OCI-LY1 (cell line): ENCODE measurements at regions not wholly inside any gene's neighbourhood (a gene's known extent, or its start where the extent isn't known, plus 50 kb on each side); places are given as distances from the start of the nearest gene placed in this dataset.

ENCODE experiments used
- H2AFZ ChIP-seq: fragments of 200-600 bp; sonication (generic), shearing (Covaris generic); 2 replicates; pipeline ENCODE4 v1.6.0; 2014; ENCODE audit warnings: antibody characterized with exemption, mild to moderate bottlenecking, low read length
- H3F3A ChIP-seq: fragments of 200-600 bp; sonication (generic), shearing (Covaris generic); 2 replicates; pipeline ENCODE4 v1.6.0; 2014; ENCODE audit warnings: mild to moderate bottlenecking, antibody characterized with exemption, low read length, moderate library complexity; ENCODE audit not compliant: insufficient read depth
- H3K27ac ChIP-seq: fragments of 200-600 bp; sonication (generic); 2 replicates; pipeline ENCODE4 v1.5.1; 2014; ENCODE audit warnings: low read length, mixed run types, mild to moderate bottlenecking, low read depth; ENCODE audit not compliant: poor library complexity, severe bottlenecking
- H3K27me3 ChIP-seq: fragments of 200-600 bp; sonication (generic); 2 replicates; pipeline ENCODE4 v1.6.0; 2014; ENCODE audit warnings: antibody characterized with exemption, mild to moderate bottlenecking, low read length, moderate library complexity; ENCODE audit not compliant: insufficient read depth
- H3K36me3 ChIP-seq: fragments of 200-600 bp; sonication (generic); 2 replicates; pipeline ENCODE4 v1.6.1; 2014; ENCODE audit warnings: mild to moderate bottlenecking, antibody characterized with exemption, low read length, moderate library complexity, mixed read lengths; ENCODE audit not compliant: insufficient read depth
- H3K4me1 ChIP-seq: fragments of 200-600 bp; sonication (generic); 2 replicates; pipeline ENCODE4 v1.5.1; 2014; ENCODE audit warnings: mild to moderate bottlenecking, low read length, moderate library complexity; ENCODE audit not compliant: insufficient read depth, severe bottlenecking
- H3K4me2 ChIP-seq: fragments of 200-600 bp; sonication (generic), shearing (Covaris generic); 2 replicates; pipeline ENCODE4 v1.6.1; 2014; ENCODE audit warnings: low read length
- H3K4me3 ChIP-seq: fragments of 200-600 bp; sonication (generic); 2 replicates; pipeline ENCODE4 v1.5.1; 2014; ENCODE audit warnings: low read length, low read depth, mild to moderate bottlenecking, mixed read lengths; ENCODE audit not compliant: poor library complexity, severe bottlenecking
- H3K79me2 ChIP-seq: fragments of 200-600 bp; shearing (Covaris generic); 2 replicates; pipeline ENCODE4 v1.6.1; 2016; ENCODE audit warnings: mixed run types, low read length, mixed read lengths; ENCODE audit not compliant: insufficient read depth
- H3K9ac ChIP-seq: fragments of 200-600 bp; sonication (generic), shearing (Covaris generic); 2 replicates; pipeline ENCODE4 v1.6.1; 2014; ENCODE audit warnings: mild to moderate bottlenecking, low read length, mixed read lengths
- H3K9me2 ChIP-seq: fragments of 200-600 bp; sonication (generic), shearing (Covaris generic); 2 replicates; pipeline ENCODE4 v1.6.1; 2014; ENCODE audit warnings: low read depth, mild to moderate bottlenecking, low read length, mixed read lengths
- H3K9me3 ChIP-seq: fragments of 200-600 bp; shearing (Covaris generic); 2 replicates; pipeline ENCODE4 v1.6.1; 2014; ENCODE audit warnings: low read length, mixed read lengths
- H4K20me1 ChIP-seq: fragments of 200-600 bp; sonication (generic), shearing (Covaris generic); 2 replicates; pipeline ENCODE4 v1.6.0; 2016; ENCODE audit warnings: mild to moderate bottlenecking, low read length; ENCODE audit not compliant: insufficient read depth
- EZH2 ChIP-seq: fragments of 200-600 bp; sonication (generic), shearing (Covaris generic); IDR thresholded peaks from 2 replicates; pipeline ENCODE4 v1.8.0; 2017; ENCODE audit warnings: borderline replicate concordance, mixed run types, mild to moderate bottlenecking, antibody characterized with exemption, low read length, moderate library complexity, mixed read lengths
- TF ChIP-seq, protein P1 (sequence below): fragments of 200-600 bp; sonication (generic), shearing (Covaris generic); IDR thresholded peaks from 2 replicates; pipeline ENCODE4 v1.5.1; 2017; ENCODE audit warnings: mild to moderate bottlenecking, antibody characterized with exemption, low read length, moderate library complexity, mixed read lengths

DNA sequence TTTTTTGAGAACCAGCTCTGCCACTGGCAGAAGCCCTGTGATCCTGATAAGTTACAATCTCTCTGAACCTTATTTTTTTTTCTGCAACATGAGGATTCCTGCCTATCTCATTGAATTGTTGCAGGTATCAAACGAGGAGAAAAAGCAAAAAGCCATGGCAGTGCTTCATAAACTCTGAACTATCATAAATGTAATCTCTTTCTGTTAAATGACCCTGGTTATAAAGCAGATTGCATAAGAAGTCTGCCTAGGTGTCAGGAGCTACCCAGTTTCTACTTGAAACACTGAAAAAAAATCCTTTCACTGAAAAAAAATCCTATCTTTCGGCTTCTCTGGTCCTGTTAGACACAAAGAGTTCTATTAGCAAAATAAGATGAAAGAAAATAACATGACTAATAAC, 172.7 kb downstream of the FAM43A start:
- no peak overlapping the region for H3K4me2 ChIP-seq
- no peak overlapping the region for H3K4me3 ChIP-seq
- H3K9ac ChIP-seq, result no peak overlapping the region
- no peak overlapping the region for H3K27ac ChIP-seq
- no peaks in the 10 kb centered on the region for H3K36me3 ChIP-seq
- H3K79me2 ChIP-seq, result no peaks in the 10 kb centered on the region
- TF ChIP-seq EZH2, result no peak
- TF ChIP-seq, protein P1, sequence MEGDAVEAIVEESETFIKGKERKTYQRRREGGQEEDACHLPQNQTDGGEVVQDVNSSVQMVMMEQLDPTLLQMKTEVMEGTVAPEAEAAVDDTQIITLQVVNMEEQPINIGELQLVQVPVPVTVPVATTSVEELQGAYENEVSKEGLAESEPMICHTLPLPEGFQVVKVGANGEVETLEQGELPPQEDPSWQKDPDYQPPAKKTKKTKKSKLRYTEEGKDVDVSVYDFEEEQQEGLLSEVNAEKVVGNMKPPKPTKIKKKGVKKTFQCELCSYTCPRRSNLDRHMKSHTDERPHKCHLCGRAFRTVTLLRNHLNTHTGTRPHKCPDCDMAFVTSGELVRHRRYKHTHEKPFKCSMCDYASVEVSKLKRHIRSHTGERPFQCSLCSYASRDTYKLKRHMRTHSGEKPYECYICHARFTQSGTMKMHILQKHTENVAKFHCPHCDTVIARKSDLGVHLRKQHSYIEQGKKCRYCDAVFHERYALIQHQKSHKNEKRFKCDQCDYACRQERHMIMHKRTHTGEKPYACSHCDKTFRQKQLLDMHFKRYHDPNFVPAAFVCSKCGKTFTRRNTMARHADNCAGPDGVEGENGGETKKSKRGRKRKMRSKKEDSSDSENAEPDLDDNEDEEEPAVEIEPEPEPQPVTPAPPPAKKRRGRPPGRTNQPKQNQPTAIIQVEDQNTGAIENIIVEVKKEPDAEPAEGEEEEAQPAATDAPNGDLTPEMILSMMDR, result no peak
- no peak overlapping the region for H2AFZ ChIP-seq
- H3K9me3 ChIP-seq, result no peaks in the 10 kb centered on the region
- H4K20me1 ChIP-seq, result no peaks in the 10 kb centered on the region
- no peaks in the 10 kb centered on the region for H3F3A ChIP-seq
- no peaks in the 10 kb centered on the region for H3K9me2 ChIP-seq
- H3K27me3 ChIP-seq, result 0 out of 2 replicates have a peak, but pooled peaks cover 20% of the 10 kb centered on the region
- no peaks in the 10 kb centered on the region for H3K4me1 ChIP-seq

DNA sequence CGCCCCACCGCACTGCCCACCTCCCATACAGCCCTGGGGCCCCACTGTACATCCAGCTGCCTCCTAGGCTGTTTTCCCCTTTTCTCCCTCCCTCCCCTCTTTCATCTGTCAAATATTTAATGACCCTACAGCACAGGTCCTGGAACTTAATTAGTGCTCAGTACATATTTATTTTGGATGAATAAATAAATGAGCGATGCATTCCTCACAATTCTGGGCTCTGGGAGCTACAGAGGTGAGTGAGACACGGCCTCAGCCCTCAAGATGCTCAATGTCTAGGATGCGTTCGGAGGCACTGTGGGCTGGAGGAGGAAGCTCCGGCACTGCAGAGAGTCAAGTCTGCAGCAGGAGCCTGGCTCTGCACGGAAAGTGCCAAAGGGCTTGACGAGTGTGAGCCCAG, 175.0 kb downstream of the FAM43A start:
- H3F3A ChIP-seq, result no peaks in the 10 kb centered on the region
- no peak overlapping the region for H3K4me2 ChIP-seq
- H3K79me2 ChIP-seq, result no peaks in the 10 kb centered on the region
- TF ChIP-seq EZH2, result no peak
- TF ChIP-seq, protein P1, result no peak
- H3K36me3 ChIP-seq, result no peaks in the 10 kb centered on the region
- H3K9ac ChIP-seq, result no peak overlapping the region
- no peaks in the 10 kb centered on the region for H3K9me3 ChIP-seq
- H4K20me1 ChIP-seq, result no peaks in the 10 kb centered on the region
- H3K4me1 ChIP-seq, result no peaks in the 10 kb centered on the region
- 0 out of 2 replicates have a peak, but pooled peaks cover 16% of the 10 kb centered on the region for H3K27me3 ChIP-seq
- no peak overlapping the region for H3K27ac ChIP-seq
- no peak overlapping the region for H3K4me3 ChIP-seq
- H3K9me2 ChIP-seq, result no peaks in the 10 kb centered on the region
- H2AFZ ChIP-seq, result no peak overlapping the region

DNA sequence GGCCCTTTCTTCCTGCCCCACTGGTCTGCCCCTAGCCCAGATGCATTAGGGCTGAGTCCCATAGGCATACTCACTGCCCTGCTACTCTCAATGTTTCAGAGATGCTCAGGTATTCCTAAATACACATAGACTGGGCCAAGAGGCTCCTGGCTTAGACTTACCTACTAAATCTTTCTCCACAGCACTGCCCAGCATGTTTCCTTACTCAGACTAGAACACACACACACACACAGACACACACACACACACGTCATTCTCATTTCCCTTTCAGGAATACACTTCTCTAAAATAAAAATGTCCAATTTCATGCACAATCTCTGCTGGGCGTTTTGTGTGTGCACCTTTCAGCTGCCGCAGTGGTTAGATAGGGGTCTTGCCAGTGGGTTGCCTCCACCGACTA, 175.7 kb downstream of the FAM43A start:
- H3K36me3 ChIP-seq, result no peaks in the 10 kb centered on the region
- H3K79me2 ChIP-seq, result no peaks in the 10 kb centered on the region
- no peaks in the 10 kb centered on the region for H3K9me2 ChIP-seq

More for the DNA sequence above, 175.7 kb downstream of the FAM43A start:
- H4K20me1 ChIP-seq, result no peaks in the 10 kb centered on the region
- H3K4me2 ChIP-seq, result no peak overlapping the region
- H3K9ac ChIP-seq, result no peak overlapping the region
- no peak overlapping the region for H2AFZ ChIP-seq
- no peaks in the 10 kb centered on the region for H3F3A ChIP-seq
- TF ChIP-seq, protein P1, result no peak
- no peak for TF ChIP-seq EZH2
- H3K4me3 ChIP-seq, result no peak overlapping the region
- H3K4me1 ChIP-seq, result no peaks in the 10 kb centered on the region
- 0 out of 2 replicates have a peak, but pooled peaks cover 14% of the 10 kb centered on the region for H3K27me3 ChIP-seq
- no peaks in the 10 kb centered on the region for H3K9me3 ChIP-seq
- H3K27ac ChIP-seq, result no peak overlapping the region
